Skeletal muscle satellite cell (primary cell): ENCODE measurements at regions not wholly inside any gene's neighbourhood (a gene's known extent, or its start where the extent isn't known, plus 50 kb on each side); places are given as distances from the start of the nearest gene placed in this dataset.

ENCODE experiments used
- H3K27me3 ChIP-seq: 2 replicates; pipeline ENCODE4 v1.7.0; 2013; ENCODE audit warnings: low read length; ENCODE audit not compliant: control insufficient read depth, insufficient read depth
- H3K36me3 ChIP-seq: 2 replicates; pipeline ENCODE4 v1.7.0; 2013; ENCODE audit warnings: mild to moderate bottlenecking, control low read depth, low read length; ENCODE audit not compliant: insufficient read depth
- H3K4me1 ChIP-seq: 2 replicates; pipeline ENCODE4 v1.7.0; 2013; ENCODE audit warnings: low read length; ENCODE audit not compliant: control insufficient read depth, insufficient read depth
- H3K4me2 ChIP-seq: 2 replicates; pipeline ENCODE4 v1.7.0; 2013; ENCODE audit warnings: mild to moderate bottlenecking, low read length
- H3K4me3 ChIP-seq: 2 replicates; pipeline ENCODE4 v1.7.0; 2013; ENCODE audit warnings: low read length
- H3K9ac ChIP-seq: 2 replicates; pipeline ENCODE4 v1.7.0; 2013; ENCODE audit warnings: mild to moderate bottlenecking, low read depth, low read length, moderate library complexity
- H3K9me3 ChIP-seq: replicated peaks from 2 replicates; pipeline ENCODE4 v1.7.0; 2013; ENCODE audit warnings: mild to moderate bottlenecking, control low read depth, low read length

DNA sequence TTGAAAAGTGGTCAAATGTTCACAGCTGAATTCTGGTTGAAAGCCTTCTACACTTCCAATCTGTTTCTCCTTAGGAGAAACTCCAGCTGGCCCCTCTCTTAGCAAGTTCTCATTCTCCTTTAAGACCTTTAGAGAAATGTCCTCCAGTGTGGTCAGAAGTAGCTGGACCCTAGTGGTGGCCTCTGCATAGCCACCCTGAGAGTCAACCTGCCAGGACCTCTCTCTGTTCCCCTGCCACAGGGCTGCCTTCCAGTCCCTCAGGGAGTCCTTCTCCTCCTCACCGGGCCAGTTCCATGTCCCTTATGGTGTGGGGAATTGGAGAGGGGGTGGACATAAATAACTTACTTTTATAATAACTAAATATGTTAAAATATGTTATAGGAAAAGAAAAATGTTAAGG lies 200.9 kb upstream of the PKDCC start:
- no peak overlapping the region for H3K4me2 ChIP-seq
- no peak overlapping the region for H3K9ac ChIP-seq
- no peak overlapping the region for H3K4me3 ChIP-seq
- H3K36me3 ChIP-seq, result no peaks in the 10 kb centered on the region
- no peaks in the 10 kb centered on the region for H3K4me1 ChIP-seq
- H3K27me3 ChIP-seq, result peaks cover 66% of the 10 kb centered on the region
- H3K9me3 ChIP-seq, result no peaks in the 10 kb centered on the region

DNA sequence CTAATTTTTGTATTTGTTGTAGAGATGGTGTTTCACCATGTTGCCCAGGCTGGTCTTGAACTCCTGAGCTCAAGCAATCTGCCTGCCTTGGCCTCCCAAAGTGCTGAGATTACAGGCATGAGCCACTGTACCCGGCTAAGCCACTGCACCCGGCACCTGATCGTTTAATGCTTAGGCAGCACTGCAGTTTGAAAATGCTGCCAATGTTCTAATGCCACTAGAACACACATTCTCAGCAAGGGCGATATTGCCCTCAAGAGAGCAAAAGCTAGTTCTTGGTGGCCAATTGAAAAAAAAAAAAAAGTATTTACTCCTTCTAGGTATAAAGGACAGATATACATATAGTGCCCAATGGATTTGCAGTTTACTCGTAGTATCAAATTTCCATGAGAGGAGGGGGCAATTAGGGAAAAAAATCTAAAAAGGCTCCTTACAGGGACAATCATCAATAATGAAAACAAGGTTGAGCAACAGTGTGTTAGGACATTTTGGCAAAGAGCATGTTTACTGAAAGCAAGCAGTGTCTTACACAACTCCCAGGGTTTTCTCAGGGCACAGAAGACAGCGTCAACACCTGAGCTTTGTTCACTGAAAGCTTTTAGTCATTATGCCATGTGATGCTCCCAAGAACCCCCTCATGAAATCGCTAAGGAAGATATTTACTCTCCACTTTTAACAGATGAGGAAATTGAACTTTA lies 199.9 kb upstream of the PKDCC start:
- Histone ChIP-seq H3K36me3 (no peaks in the 10 kb centered on the region), H3K27me3 (peaks cover 63% of the 10 kb centered on the region), H3K4me1 (no peaks in the 10 kb centered on the region), H3K4me3 (no peak overlapping the region), H3K4me2 (no peak overlapping the region), H3K9me3 (no peaks in the 10 kb centered on the region), H3K9ac (no peak overlapping the region)

DNA sequence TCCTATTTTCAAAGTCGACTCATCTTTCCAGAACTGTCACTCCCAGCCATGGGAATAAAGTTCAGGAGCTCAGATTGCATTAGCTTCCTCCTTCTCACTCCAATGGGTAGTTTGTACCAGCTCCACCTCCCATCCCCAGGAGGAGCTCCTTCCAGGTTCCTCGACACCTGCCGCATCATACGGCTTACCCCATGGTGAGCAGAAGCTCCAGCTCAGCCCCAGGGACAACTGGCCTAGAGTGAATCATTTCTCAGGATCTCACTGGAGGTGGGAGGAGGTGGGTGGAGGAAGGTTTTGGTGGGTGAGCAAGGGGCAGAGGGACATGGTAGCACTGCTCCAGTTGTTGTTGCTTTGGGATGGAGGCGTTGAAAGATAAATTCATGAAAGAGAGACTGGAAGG lies 196.3 kb upstream of the PKDCC start:
- no peaks in the 10 kb centered on the region for H3K36me3 ChIP-seq
- no peak overlapping the region for H3K9ac ChIP-seq
- no peaks in the 10 kb centered on the region for H3K4me1 ChIP-seq
- H3K4me2 ChIP-seq, result no peak overlapping the region
- no peak overlapping the region for H3K4me3 ChIP-seq
- peaks cover 38% of the 10 kb centered on the region for H3K27me3 ChIP-seq
- H3K9me3 ChIP-seq, result no peaks in the 10 kb centered on the region

DNA sequence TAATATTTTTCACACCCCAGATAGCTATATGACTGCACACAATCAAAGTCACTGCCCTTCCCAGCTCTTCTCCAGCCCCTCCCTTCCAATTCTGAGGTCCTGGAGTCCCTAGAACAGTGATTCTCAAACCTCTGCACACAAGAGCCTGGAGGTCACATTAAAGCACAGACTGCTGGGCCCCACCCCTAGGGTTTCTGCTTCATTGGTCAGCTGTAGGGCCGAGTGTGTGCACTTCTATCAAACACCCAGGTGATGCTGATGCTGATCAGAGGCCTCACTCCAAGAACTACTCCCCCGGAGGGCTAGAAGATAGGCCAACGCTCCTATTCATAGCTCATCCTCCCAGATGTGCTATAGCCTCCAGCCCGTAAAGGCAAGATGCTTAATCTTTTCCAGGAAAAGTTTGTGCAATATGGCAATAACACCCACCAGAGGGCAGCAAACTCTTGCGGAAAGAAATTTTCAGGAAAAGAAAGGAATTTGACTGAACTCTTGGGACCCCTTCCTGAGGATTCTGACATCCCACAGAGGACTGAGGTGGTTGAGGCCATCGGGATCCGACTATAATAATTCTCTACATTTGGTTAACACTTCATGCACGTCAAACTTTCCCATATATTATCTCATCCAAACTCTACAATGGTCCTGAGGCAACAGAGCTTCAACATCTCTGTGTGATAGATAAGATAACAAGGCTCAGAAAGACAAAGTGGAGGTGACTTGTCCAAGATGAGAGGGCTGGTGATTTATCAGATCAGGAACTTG lies 194.2 kb upstream of the PKDCC start:
- H3K9me3 ChIP-seq, result no peaks in the 10 kb centered on the region
- H3K27me3 ChIP-seq, result peaks cover 25% of the 10 kb centered on the region
- H3K9ac ChIP-seq, result no peak overlapping the region
- H3K4me2 ChIP-seq, result no peak overlapping the region
- no peaks in the 10 kb centered on the region for H3K36me3 ChIP-seq
- H3K4me1 ChIP-seq, result no peaks in the 10 kb centered on the region
- H3K4me3 ChIP-seq, result no peak overlapping the region

DNA sequence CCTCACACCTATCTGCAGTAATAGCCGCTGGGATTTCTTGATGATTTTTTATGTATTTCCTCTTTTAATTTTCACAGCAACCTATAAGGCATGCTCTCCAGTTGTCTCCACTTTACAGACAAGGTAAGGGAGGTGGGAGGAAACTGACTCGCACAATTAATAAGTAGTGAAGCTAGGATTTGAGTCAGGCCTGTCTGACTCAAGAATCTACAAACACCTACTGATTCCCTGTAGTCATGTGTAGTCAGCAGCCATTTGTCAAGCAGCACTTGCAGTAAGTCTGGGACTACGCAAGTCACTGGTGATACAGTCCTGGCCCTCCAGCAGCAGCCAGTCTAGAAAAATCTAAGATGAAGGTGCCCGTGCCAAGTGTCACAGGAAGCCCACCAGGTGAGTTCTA lies 193.6 kb upstream of the PKDCC start:
- Histone ChIP-seq H3K4me1 (no peaks in the 10 kb centered on the region), H3K27me3 (peaks cover 25% of the 10 kb centered on the region), H3K4me2 (no peak overlapping the region), H3K9me3 (no peaks in the 10 kb centered on the region), H3K36me3 (no peaks in the 10 kb centered on the region), H3K4me3 (no peak overlapping the region), H3K9ac (no peak overlapping the region)

DNA sequence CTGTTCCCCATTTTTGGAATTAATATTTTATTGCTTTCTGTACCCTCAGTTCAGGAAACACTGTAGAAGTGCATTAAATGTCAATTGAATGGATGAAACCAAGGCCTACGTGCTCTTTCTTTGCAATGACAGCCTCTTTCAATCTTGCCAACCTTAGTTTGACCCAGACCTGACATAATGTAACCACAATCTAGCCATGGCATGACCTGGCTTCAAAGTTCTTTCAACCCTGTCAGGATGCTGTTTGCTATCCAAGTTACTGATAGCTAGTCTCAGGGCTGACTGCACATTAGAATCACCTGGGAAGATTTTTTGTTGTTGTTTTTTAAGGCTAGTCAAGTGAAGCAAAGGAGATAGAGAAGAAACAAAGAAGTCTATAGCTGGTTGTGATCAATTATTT lies 190.9 kb upstream of the PKDCC start:
- Histone ChIP-seq H3K36me3 (no peaks in the 10 kb centered on the region), H3K4me2 (no peak overlapping the region), H3K27me3 (peaks cover under 1% of the 10 kb centered on the region), H3K9ac (no peak overlapping the region), H3K4me1 (peaks cover 13% of the 10 kb centered on the region), H3K9me3 (no peaks in the 10 kb centered on the region), H3K4me3 (no peak overlapping the region)

DNA sequence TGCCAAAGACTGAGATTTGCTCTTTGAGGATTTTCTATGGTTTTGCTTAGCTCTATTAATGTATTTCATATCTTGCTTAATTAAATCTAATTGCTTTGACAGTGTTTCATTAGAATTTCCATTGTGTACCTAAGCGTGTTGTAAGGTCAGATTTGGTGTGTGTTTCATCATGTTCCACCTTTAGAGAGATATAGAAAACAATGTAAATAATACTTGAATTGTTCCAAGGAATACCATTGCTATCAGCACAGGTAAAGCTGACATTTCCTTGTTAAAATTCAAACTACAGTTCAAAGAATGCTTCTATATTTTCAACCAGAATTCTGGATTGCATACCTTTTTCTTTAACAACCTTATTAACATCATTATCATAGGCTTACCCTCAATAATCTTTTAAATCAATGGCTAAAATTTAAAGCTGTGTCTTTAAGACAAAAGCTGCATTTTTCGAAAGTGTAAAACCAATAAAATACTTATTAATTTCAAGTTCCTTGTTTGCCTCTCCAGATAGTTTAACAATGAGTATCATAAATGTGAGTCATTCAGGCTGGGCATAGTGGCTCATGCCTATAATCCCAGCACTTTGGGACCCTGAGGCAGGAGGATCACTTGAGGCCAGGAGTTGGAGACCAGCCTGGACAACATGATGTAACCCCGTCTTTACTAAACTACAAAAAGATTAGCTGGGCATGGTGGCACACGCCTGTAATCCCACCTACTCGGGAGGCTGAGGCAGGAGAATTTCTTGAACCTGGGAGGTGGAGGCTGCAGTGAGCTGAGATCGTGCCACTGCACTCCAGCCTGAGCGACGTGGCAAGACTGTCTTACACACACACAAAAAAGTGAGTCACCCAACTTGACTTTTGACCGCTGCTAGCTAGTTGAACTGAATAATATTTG lies 188.0 kb upstream of the PKDCC start:
- H3K9ac ChIP-seq, result no peak overlapping the region
- H3K4me2 ChIP-seq, result peak overlapping the region; percentile 43

DNA sequence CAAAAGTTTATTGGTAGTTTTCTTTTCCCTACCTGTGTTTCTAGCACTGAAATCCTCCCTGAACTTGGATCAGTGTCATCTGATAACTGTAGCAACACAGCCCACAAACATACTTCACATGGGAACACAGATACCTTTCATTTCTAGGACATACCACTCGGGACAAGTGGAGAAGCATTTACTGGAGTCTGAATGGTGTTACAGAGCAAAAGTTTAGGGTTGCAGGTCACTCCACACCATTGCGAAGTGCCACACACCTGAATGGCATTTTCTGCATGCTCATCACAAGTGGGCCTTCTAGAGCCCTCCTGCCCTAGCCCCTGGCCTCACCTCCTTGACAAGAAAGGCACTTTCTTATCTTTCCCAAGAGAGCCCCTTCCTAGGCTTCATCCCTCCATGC lies 184.8 kb upstream of the PKDCC start:
- no peak overlapping the region for H3K4me2 ChIP-seq
- peaks cover 17% of the 10 kb centered on the region for H3K4me1 ChIP-seq
- H3K9me3 ChIP-seq, result no peaks in the 10 kb centered on the region
- H3K9ac ChIP-seq, result no peak overlapping the region
- no peaks in the 10 kb centered on the region for H3K36me3 ChIP-seq
- no peak overlapping the region for H3K4me3 ChIP-seq
- H3K27me3 ChIP-seq, result peaks cover 13% of the 10 kb centered on the region

More for the DNA sequence above, 188.0 kb upstream of the PKDCC start:
- Histone ChIP-seq H3K4me3 (no peak overlapping the region), H3K4me1 (peaks cover 13% of the 10 kb centered on the region), H3K9me3 (no peaks in the 10 kb centered on the region), H3K27me3 (peaks cover under 1% of the 10 kb centered on the region), H3K36me3 (no peaks in the 10 kb centered on the region)

DNA sequence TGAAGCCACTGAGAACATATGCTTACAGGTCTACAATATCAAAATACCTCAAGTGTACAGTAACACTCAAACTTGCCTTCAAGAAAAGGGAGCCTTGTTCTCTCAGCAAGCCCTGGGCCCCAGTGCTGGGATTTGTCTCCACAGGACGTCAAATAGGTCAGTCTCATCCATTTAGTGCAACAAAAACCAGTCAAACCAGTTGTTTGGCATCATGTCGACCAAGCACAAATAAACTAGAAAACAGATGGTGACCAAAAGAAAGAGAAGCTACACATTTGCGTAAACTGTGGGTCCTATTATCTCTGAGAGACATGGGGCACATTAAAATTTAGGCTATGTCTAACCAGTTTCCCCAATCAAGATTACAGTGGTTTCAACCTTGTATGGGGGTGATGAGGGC lies 182.6 kb upstream of the PKDCC start:
- no peak overlapping the region for H3K4me2 ChIP-seq
- peaks cover 12% of the 10 kb centered on the region for H3K4me1 ChIP-seq
- no peaks in the 10 kb centered on the region for H3K36me3 ChIP-seq
- no peak overlapping the region for H3K9ac ChIP-seq
- H3K9me3 ChIP-seq, result no peaks in the 10 kb centered on the region
- no peak overlapping the region for H3K4me3 ChIP-seq
- H3K27me3 ChIP-seq, result peaks cover 13% of the 10 kb centered on the region

DNA sequence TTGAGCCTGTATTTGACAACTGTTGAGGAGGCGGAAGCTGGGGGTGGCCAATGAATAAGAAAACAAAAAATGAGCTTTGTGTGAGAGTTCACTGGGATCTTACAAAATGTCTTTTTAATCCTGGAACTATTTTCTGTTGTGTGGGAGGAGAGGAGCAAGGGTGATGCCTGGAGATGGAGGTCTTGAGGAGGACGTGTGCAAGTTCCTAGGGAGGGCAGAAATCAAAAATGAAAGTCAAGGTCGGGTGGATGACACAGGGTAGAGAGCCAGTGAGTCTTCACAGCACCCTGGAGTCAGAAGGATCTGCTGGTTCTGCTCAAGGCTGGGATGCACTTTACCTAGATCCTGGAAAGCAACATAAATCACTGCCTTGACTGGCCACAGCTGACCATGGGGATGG lies 180.3 kb upstream of the PKDCC start:
- H3K9me3 ChIP-seq, result no peaks in the 10 kb centered on the region
- H3K36me3 ChIP-seq, result no peaks in the 10 kb centered on the region
- peaks cover 9% of the 10 kb centered on the region for H3K4me1 ChIP-seq
- H3K4me2 ChIP-seq, result peak overlapping the region; percentile 22
- no peak overlapping the region for H3K4me3 ChIP-seq
- H3K27me3 ChIP-seq, result peaks cover 13% of the 10 kb centered on the region
- H3K9ac ChIP-seq, result no peak overlapping the region

DNA sequence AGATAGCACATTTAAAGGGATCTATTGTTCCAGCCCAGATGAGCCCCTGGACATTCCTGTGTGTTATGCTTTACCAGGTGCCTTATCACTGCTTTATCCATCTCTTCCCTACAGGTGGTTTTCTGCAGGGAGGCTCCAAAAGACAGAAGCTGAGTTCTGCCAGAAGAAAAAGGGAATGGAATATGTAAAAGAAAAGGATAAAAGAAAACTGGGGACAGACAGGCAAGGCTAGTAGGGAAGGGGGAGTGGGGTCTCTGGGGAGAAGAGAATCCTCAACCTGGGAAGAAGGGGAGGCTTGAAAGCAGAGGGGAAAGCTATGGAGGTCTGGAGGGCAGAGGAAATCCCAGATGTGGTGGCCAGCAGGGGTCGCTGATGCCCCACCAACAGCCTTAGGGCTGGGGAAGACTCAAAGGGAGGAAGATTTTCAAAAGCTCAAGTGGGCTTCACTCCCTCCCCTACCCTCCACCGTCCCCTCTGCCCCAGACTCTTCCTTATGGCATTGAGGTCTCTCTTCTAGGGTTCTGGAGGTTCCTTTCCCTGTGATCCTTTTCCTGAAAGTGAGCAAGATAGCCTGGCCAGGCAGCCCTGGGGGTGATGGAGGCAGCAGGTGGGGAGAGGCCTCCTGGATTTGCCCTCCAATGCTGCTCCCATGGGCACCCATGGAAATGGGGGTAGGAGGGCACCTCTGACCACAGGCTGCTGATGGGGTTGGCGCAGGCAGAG lies 178.1 kb upstream of the PKDCC start:
- peaks cover 9% of the 10 kb centered on the region for H3K4me1 ChIP-seq
- no peaks in the 10 kb centered on the region for H3K9me3 ChIP-seq
- H3K9ac ChIP-seq, result no peak overlapping the region
- peaks cover 13% of the 10 kb centered on the region for H3K27me3 ChIP-seq
- no peaks in the 10 kb centered on the region for H3K36me3 ChIP-seq
- no peak overlapping the region for H3K4me3 ChIP-seq
- H3K4me2 ChIP-seq, result no peak overlapping the region
